Fibroblast of the aortic adventitia (primary cell): ENCODE measurements at regions not wholly inside any gene's neighbourhood (a gene's known extent, or its start where the extent isn't known, plus 50 kb on each side); places are given as distances from the start of the nearest gene placed in this dataset.

ENCODE experiments used
- DNase-seq: peaks from one replicate; pipeline ENCODE4 v3.0.0-alpha.2; 2010; ENCODE audit warnings: low read depth
- H3K4me3 ChIP-seq: 2 replicates; pipeline ENCODE4 v1.5.1; 2011; ENCODE audit warnings: low read depth, mild to moderate bottlenecking, control low read depth, low read length, moderate library complexity
- TF ChIP-seq, protein P1 (sequence below): IDR thresholded peaks from 2 replicates; pipeline ENCODE4 v1.5.1; 2011; ENCODE audit warnings: mild to moderate bottlenecking, low read length, control low read depth, inconsistent platforms; ENCODE audit not compliant: insufficient read depth

DNA sequence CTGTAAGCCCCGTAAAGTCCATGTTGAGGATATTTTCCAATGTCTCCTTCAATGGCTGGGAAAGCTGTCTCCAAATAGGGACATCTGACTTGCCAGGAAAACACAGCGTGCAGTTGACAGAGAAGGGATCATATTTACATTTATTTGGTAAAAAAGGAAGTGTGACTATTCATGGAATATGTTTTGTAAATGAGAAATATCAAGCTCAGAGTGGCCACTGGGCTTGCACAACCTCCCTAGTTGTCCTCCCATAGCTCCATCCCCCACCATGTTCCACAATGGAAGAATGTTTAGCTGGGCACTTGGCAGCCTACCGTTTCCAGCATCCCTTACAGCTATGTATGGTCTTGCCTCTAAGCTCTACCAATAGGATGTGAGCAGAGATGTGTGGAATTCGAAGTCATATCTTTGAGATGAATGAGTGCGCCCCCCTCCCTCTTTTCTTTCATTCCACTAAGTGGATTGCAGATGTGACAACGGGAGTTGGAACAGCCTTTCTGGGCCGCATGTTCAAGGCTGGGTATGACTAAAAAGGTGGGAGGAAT, 306.6 kb upstream of the ZMIZ1 start:
- no peak for DNase-seq
- TF ChIP-seq, protein P1, sequence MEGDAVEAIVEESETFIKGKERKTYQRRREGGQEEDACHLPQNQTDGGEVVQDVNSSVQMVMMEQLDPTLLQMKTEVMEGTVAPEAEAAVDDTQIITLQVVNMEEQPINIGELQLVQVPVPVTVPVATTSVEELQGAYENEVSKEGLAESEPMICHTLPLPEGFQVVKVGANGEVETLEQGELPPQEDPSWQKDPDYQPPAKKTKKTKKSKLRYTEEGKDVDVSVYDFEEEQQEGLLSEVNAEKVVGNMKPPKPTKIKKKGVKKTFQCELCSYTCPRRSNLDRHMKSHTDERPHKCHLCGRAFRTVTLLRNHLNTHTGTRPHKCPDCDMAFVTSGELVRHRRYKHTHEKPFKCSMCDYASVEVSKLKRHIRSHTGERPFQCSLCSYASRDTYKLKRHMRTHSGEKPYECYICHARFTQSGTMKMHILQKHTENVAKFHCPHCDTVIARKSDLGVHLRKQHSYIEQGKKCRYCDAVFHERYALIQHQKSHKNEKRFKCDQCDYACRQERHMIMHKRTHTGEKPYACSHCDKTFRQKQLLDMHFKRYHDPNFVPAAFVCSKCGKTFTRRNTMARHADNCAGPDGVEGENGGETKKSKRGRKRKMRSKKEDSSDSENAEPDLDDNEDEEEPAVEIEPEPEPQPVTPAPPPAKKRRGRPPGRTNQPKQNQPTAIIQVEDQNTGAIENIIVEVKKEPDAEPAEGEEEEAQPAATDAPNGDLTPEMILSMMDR, result no peak
- no peak overlapping the region for H3K4me3 ChIP-seq

DNA sequence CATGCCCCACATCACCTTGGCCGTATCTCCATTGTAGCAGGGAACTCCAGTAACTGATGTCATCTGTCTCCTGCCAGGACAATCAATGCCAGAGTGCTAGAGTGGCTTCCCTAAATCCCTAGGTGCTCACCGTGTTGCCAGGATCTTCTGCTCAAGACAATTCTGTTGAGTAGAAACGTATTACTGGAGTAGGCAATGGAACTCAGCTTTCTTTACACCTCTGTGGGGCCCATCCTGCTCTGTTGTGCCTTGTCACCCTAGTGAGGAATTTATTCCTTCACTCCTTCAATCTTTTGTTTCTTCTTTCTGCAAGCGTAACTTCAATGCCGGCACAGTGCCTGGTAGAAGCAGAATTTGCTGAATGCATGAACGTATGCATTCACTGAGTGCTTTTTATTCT, 305.5 kb upstream of the ZMIZ1 start:
- DNase-seq, result no peak

DNA sequence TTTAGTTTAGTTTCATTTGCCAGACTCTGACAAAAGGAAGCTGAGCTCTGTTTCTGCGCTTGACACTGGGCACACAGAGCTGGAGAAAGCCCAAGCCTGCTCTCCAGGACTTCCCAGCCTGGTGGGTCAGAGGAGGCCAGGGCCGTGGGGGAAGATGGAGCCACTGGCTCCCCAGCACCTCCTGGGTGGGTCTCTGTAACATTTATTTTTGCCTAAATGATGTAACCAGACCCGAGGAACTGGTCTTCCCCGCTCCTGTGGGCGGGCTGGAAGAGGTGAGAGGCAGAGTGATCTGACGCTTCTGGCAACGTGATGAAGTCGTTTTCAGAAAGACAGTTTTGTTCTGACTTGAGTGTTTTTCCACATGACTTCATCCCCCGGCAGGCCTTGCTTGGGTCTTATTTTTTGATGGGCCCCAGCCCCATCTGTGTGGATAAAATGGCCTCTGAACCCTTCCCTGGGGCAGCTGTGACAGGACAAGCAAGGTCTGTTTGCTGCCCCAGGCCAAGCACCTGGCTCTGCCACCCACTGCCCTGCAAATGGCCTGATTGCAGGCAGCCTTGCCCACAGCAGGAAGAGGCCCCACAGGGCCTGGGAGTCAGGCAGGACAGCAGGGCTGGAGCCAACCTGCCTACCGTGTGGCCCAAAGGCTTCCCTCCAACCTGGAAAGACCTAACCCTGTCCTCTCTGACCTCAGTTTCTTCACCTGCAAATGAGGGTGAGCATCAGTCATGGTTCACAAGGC, 304.9 kb upstream of the ZMIZ1 start:
- TF ChIP-seq, protein P1, result no peak
- no peak for DNase-seq

More for the DNA sequence above, 305.5 kb upstream of the ZMIZ1 start:
- TF ChIP-seq, protein P1, result no peak
- H3K4me3 ChIP-seq, result no peak overlapping the region

DNA sequence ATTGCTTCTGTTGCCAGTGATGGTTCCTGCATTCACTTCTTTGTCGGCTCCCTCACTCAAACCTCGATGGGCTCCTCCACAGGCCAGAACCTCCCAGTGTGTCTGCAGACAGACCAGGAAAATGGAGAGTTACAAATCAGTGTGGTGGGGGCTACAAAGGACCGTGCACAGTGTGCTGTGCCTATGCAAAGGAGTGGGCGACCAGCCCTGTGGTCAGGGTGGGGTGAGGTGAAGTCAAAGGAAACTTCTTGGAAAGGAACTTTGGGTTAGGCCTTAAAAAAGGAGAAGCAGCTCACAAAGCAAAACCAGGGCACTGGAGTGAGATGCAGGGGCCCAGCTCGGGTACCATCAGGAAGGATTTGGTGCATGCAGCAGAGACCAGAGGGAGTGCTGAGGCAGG, 304.3 kb upstream of the ZMIZ1 start:
- H3K4me3 ChIP-seq, result no peak overlapping the region
- no peak for DNase-seq
- TF ChIP-seq, protein P1, result no peak

More for the DNA sequence above, 304.9 kb upstream of the ZMIZ1 start:
- H3K4me3 ChIP-seq, result no peak overlapping the region

DNA sequence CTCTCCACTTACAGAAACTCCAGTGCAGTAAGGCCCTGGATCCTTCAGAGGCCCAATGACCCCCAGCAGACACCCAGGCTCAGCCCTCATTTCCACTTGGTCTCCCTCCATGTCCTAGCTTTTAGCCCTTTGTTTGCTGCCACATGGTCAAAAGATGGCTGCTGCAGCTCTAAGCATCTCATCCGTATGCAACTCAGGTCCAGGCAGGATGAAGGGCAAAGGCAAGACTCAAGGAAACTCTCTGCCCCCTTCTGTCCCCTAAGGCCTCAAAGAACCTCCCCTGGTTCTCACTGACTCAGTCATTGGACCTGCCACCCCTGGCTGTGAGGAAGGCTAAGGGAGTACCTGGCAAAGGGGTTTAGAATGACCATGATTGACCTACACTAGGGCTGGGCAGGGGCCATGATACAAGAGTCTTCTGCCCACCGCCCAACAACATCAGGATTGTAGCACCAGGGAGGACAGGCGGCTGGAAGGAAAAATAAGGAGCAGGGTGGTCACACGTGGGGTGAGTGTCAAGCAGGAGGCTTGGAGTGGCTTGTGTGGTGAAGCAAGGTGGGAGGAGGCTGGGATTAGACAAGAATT, 303.8 kb upstream of the ZMIZ1 start:
- TF ChIP-seq, protein P1, result no peak
- DNase-seq, result no peak

DNA sequence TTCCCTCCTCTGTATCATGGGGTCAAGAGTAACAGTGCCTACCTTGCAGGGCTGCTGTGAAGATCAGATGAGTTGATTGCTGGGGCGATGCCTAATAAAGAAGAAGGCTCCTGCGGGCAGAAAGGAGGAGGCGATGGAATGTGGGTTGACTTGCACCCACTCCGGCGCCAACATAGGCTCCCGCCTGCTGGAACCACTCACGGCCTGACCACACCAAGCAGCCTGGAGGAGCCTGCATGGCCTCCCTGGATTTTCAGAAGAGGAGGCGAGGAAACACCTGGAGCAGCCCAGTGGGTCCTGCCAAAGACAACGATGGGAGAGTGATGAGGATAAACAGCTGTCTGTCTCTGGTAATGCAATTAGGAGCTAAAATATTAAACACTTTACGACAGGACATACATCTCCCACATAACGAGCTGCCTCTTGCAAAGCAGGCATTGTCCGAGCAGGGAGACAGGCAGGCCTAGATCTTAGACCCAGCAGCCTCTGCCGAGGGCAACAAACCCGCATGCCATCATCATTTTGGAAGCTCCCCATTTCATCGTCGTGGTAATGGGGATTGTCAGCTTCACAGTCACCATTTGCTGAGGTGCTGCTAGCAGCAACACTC, 302.9 kb upstream of the ZMIZ1 start:
- no peak overlapping the region for H3K4me3 ChIP-seq
- no peak for DNase-seq
- TF ChIP-seq, protein P1, result no peak

More for the DNA sequence above, 303.8 kb upstream of the ZMIZ1 start:
- no peak overlapping the region for H3K4me3 ChIP-seq
